ENCODE measurements at regions not wholly inside any gene's neighbourhood (a gene's known extent, or its start where the extent isn't known, plus 50 kb on each side); places are given as distances from the start of the nearest gene placed in this dataset.

DNA sequence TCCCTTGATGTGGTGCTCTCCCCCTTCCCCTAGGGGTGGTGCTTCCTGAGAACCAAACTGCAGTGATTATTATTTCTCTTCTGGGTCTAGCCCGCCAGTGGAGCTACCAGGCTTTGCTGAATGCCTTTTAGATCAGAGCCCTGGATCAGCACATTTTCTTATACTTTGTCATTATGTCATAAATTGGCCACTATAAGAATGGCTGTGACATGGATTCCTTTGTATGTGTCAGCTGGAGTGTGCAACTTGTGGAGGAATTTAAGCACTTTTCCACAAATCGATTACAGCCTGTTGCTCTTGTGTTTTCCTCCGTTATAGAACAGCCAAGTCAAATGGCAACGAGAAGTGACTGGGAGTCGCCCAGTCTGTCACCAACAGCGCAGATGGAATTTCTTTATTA is 273.3 kb downstream of the DUSP10 start:
- TF ChIP-seq GATA2 (IDR thresholded peaks at IDR 0.05; ENCODE audit: low read depth, low read length): no peak
- TF ChIP-seq GATA3 (IDR thresholded peaks at IDR 0.05; ENCODE audit: low read depth, low read length): no peak

All from SH-SY5Y (cell line).